Liver (tissue), 3 donors: ENCODE measurements at regions not wholly inside any gene's neighbourhood (a gene's known extent, or its start where the extent isn't known, plus 50 kb on each side); places are given as distances from the start of the nearest gene placed in this dataset.

Experiments used
- ATF3 ChIP-seq: IDR thresholded peaks from 2 replicates; pipeline ENCODE4 v1.6.1; 2016; ENCODE audit warnings: antibody characterized with exemption
- CTCF ChIP-seq: fragments of 150-350 bp; IDR thresholded peaks from 2 replicates; pipeline ENCODE4 v1.5.1; 2017; ENCODE audit warnings: improper control_type of control experiment, low read depth, low read length; ENCODE audit not compliant: missing input control
- EGR1 ChIP-seq, 2 donors: IDR thresholded peaks; 2 replicates each; pipeline ENCODE4 v1.6.1; 2016 to 2018; ENCODE audit warnings: antibody characterized with exemption in 2 of 2, low read depth in 2 of 2
- FOXA1 ChIP-seq: IDR thresholded peaks from 2 replicates; pipeline ENCODE4 v1.6.1; 2016; ENCODE audit warnings: antibody characterized with exemption
- GABPA ChIP-seq, 2 donors: IDR thresholded peaks in 1 of 2; conservative IDR thresholded peaks in 1 of 2; 2 replicates each; pipeline ENCODE4 v1.6.1; 2016; ENCODE audit warnings: antibody characterized with exemption in 2 of 2, mild to moderate bottlenecking in 1 of 2, moderate library complexity in 1 of 2
- JUND ChIP-seq, 2 donors: IDR thresholded peaks; 2 replicates each; pipeline ENCODE4 v1.6.1; 2016; ENCODE audit warnings: antibody characterized with exemption in 2 of 2
- MAX ChIP-seq: IDR thresholded peaks from 2 replicates; pipeline ENCODE4 v1.6.1; 2016; ENCODE audit warnings: antibody characterized with exemption
- NR2F2 ChIP-seq: IDR thresholded peaks from 2 replicates; pipeline ENCODE4 v1.6.1; 2016; ENCODE audit warnings: antibody characterized with exemption
- RAD21 ChIP-seq, 2 donors: IDR thresholded peaks; 2 replicates each; pipeline ENCODE4 v1.6.1; 2016; ENCODE audit warnings: antibody characterized with exemption in 2 of 2, mild to moderate bottlenecking in 2 of 2
- REST ChIP-seq: IDR thresholded peaks from 2 replicates; pipeline ENCODE4 v1.6.1; 2016; ENCODE audit warnings: antibody characterized with exemption, mild to moderate bottlenecking
- donor health status: healthy.
- donor health status: healthy.

- no peak for TF ChIP-seq ATF3
- TF ChIP-seq CTCF: no peak
- no peak for TF ChIP-seq REST
- TF ChIP-seq FOXA1: no peak
- TF ChIP-seq MAX: no peak
- TF ChIP-seq RAD21 (IDR thresholded peaks at IDR 0.05): no peak
- TF ChIP-seq EGR1 (IDR thresholded peaks at IDR 0.05; ENCODE audit: low read depth in 2 of 2): no peak
- TF ChIP-seq NR2F2: no peak
- no peak for TF ChIP-seq JUND (IDR thresholded peaks at IDR 0.05)
- TF ChIP-seq GABPA (IDR thresholded peaks at IDR 0.05 in 1 of 2, conservative IDR thresholded peaks at IDR 0.05 in 1 of 2): no peak
Measured at GRCh38 chr3:72112435-72112834, 327.5 kb upstream of the PROK2 start.
